ENCODE measurements at regions not wholly inside any gene's neighbourhood (a gene's known extent, or its start where the extent isn't known, plus 50 kb on each side); places are given as distances from the start of the nearest gene placed in this dataset.

GRCh38 chr14:27372771-27373170 is 774.9 kb upstream of the NOVA1 start:
- H3K79me2 ChIP-seq (replicated peaks; ENCODE audit: insufficient read depth, low read length) = no peaks in the 10 kb centered on the region
- H3K9me3 ChIP-seq (ENCODE audit: low read length) = no peaks in the 10 kb centered on the region
- H3F3A ChIP-seq (ENCODE audit: insufficient read depth, low read length, poor library complexity, severe bottlenecking) = no peaks in the 10 kb centered on the region
- TF ChIP-seq MXI1 (conservative IDR thresholded peaks at IDR 0.05; ENCODE audit: poor library complexity, severe bottlenecking) = no peak
- TF ChIP-seq POLR2AphosphoS5 (IDR thresholded peaks at IDR 0.05) = no peak
- no peak for TF ChIP-seq REST (IDR thresholded peaks at IDR 0.05; ENCODE audit: borderline replicate concordance)
- no peak for TF ChIP-seq SMC3 (conservative IDR thresholded peaks at IDR 0.05; ENCODE audit: poor library complexity)
- TF ChIP-seq RAD21 (conservative IDR thresholded peaks at IDR 0.05) = no peak
- H3K9ac ChIP-seq (ENCODE audit: low read length) = no peak overlapping the region
- no peaks in the 10 kb centered on the region for H4K20me1 ChIP-seq (ENCODE audit: insufficient read depth)
- no peak overlapping the region for H3K4me3 ChIP-seq (ENCODE audit: low read length)
- H3K9me2 ChIP-seq (ENCODE audit: insufficient read depth, low read length) = no peaks in the 10 kb centered on the region
- no peaks in the 10 kb centered on the region for H3K27me3 ChIP-seq (ENCODE audit: insufficient read depth, low read depth, low read length)
- H3K4me2 ChIP-seq (ENCODE audit: low read length) = no peak overlapping the region
- no peaks in the 10 kb centered on the region for H3K36me3 ChIP-seq (ENCODE audit: insufficient read depth, low read length)
- no peak overlapping the region for H2AFZ ChIP-seq (ENCODE audit: low read depth, low read length)
- no peak overlapping the region for H3K27ac ChIP-seq (ENCODE audit: low read length)

GRCh38 chr14:27384124-27384523 is 786.3 kb upstream of the NOVA1 start:
- Histone ChIP-seq H3K9me2 (ENCODE audit: insufficient read depth, low read length) (no peaks in the 10 kb centered on the region), H3K9me3 (ENCODE audit: low read length) (no peaks in the 10 kb centered on the region), H3K4me3 (ENCODE audit: low read length) (no peak overlapping the region), H3K27me3 (ENCODE audit: insufficient read depth, low read depth, low read length) (no peaks in the 10 kb centered on the region), H3K36me3 (ENCODE audit: insufficient read depth, low read length) (no peaks in the 10 kb centered on the region), H3K4me2 (ENCODE audit: low read length) (no peak overlapping the region), H2AFZ (ENCODE audit: low read depth, low read length) (no peak overlapping the region), H3K27ac (ENCODE audit: low read length) (no peak overlapping the region), H4K20me1 (ENCODE audit: insufficient read depth) (no peaks in the 10 kb centered on the region), H3K9ac (ENCODE audit: low read length) (no peak overlapping the region), H3F3A (ENCODE audit: insufficient read depth, low read length, poor library complexity, severe bottlenecking) (no peaks in the 10 kb centered on the region), H3K79me2 (replicated peaks; ENCODE audit: insufficient read depth, low read length) (no peaks in the 10 kb centered on the region)
- TF ChIP-seq CTCF (IDR thresholded peaks at IDR 0.05; ENCODE audit: poor library complexity, severe bottlenecking) (no peak), RAD21 (conservative IDR thresholded peaks at IDR 0.05) (no peak), TAF1 (IDR thresholded peaks at IDR 0.05; ENCODE audit: low read depth) (no peak), MXI1 (conservative IDR thresholded peaks at IDR 0.05; ENCODE audit: poor library complexity, severe bottlenecking) (no peak), EZH2 (IDR thresholded peaks at IDR 0.05; ENCODE audit: borderline replicate concordance, insufficient read depth, low read length, poor library complexity, severe bottlenecking) (no peak), SMC3 (conservative IDR thresholded peaks at IDR 0.05; ENCODE audit: poor library complexity) (no peak), EP300 (conservative IDR thresholded peaks at IDR 0.05; ENCODE audit: poor library complexity, severe bottlenecking) (no peak)

- Histone ChIP-seq H3K9ac (ENCODE audit: low read length) (no peak overlapping the region), H3K9me3 (ENCODE audit: low read length) (no peaks in the 10 kb centered on the region), H4K20me1 (ENCODE audit: insufficient read depth) (no peaks in the 10 kb centered on the region), H3K27ac (ENCODE audit: low read length) (no peak overlapping the region), H3K27me3 (ENCODE audit: insufficient read depth, low read depth, low read length) (no peaks in the 10 kb centered on the region), H3K9me2 (ENCODE audit: insufficient read depth, low read length) (no peaks in the 10 kb centered on the region), H2AFZ (ENCODE audit: low read depth, low read length) (no peak overlapping the region), H3K36me3 (ENCODE audit: insufficient read depth, low read length) (no peaks in the 10 kb centered on the region), H3F3A (ENCODE audit: insufficient read depth, low read length, poor library complexity, severe bottlenecking) (no peaks in the 10 kb centered on the region), H3K4me2 (ENCODE audit: low read length) (no peak overlapping the region), H3K79me2 (replicated peaks; ENCODE audit: insufficient read depth, low read length) (no peaks in the 10 kb centered on the region), H3K4me3 (ENCODE audit: low read length) (no peak overlapping the region)
- no peak for TF ChIP-seq EP300 (conservative IDR thresholded peaks at IDR 0.05; ENCODE audit: poor library complexity, severe bottlenecking)
- no peak for TF ChIP-seq RAD21 (conservative IDR thresholded peaks at IDR 0.05)
- TF ChIP-seq MXI1 (conservative IDR thresholded peaks at IDR 0.05; ENCODE audit: poor library complexity, severe bottlenecking) = no peak
- TF ChIP-seq CTCF (IDR thresholded peaks at IDR 0.05; ENCODE audit: poor library complexity, severe bottlenecking) = no peak
- TF ChIP-seq EZH2 (IDR thresholded peaks at IDR 0.05; ENCODE audit: borderline replicate concordance, insufficient read depth, low read length, poor library complexity, severe bottlenecking) = no peak
- no peak for TF ChIP-seq REST (IDR thresholded peaks at IDR 0.05; ENCODE audit: borderline replicate concordance)
- TF ChIP-seq SMC3 (conservative IDR thresholded peaks at IDR 0.05; ENCODE audit: poor library complexity) = no peak
- TF ChIP-seq TAF1 (IDR thresholded peaks at IDR 0.05; ENCODE audit: low read depth) = no peak
- TF ChIP-seq POLR2AphosphoS5 (IDR thresholded peaks at IDR 0.05) = no peak
These were observed 788.6 kb upstream of the NOVA1 start for GRCh38 chr14:27386391-27386790.
